CD4-positive, alpha-beta T cell (primary cell): ENCODE measurements at regions not wholly inside any gene's neighbourhood (a gene's known extent, or its start where the extent isn't known, plus 50 kb on each side); places are given as distances from the start of the nearest gene placed in this dataset.

Experiments
- ATAC-seq: fragments of 200-7000 bp; cut with Tn5 transposase; one replicate; pipeline ENCODE4 v1.10.0; 2022; ENCODE audit warnings: mild to moderate bottlenecking; ENCODE audit not compliant: poor library complexity
- CTCF ChIA-PET: fragments of 350-600 bp; sonication (Branson Sonifier 250); formaldehyde crosslinking; loops from one replicate; lab custom pipeline; 2021; ENCODE audit warnings: antibody characterized with exemption, inconsistent platforms; lab: Charles Lee
- POLR2A ChIA-PET: fragments of 350-600 bp; sonication (Branson Sonifier 250); formaldehyde crosslinking; loops from one replicate; lab custom pipeline; 2021; ENCODE audit warnings: antibody characterized with exemption, inconsistent platforms; lab: Charles Lee
- DNase-seq, 14 experiments: peaks; one replicate each; pipeline ENCODE4 v3.0.0-alpha.2; 2013 to 2020; ENCODE audit warnings: mixed read lengths in 2 of 14
- H3K27ac ChIP-seq, 2 donors: one replicate each; pipeline versions ENCODE4 v1.5.1 to v1.7.0; 2013; ENCODE audit warnings: low read length in 2 of 2, low read depth in 1 of 2, mild to moderate bottlenecking in 1 of 2
- H3K27me3 ChIP-seq, 2 experiments: 1 replicate in 1 of 2; 2 replicates in 1 of 2; pipeline versions ENCODE4 v1.6.1 to v1.7.0; 2013; ENCODE audit warnings: low read length in 2 of 2, control low read depth in 1 of 2, mild to moderate bottlenecking in 1 of 2, moderate library complexity in 1 of 2; ENCODE audit not compliant: insufficient read depth in 2 of 2, control insufficient read depth in 1 of 2
- H3K36me3 ChIP-seq: one replicate; pipeline ENCODE4 v1.6.1; 2013; ENCODE audit warnings: low read length, control low read depth; ENCODE audit not compliant: insufficient read depth
- H3K4me1 ChIP-seq: one replicate; pipeline ENCODE4 v1.6.1; 2013; ENCODE audit warnings: low read length, control low read depth; ENCODE audit not compliant: insufficient read depth
- H3K4me3 ChIP-seq: one replicate; pipeline ENCODE4 v1.5.1; 2013; ENCODE audit warnings: mild to moderate bottlenecking, low read length, moderate library complexity
- H3K9me3 ChIP-seq, 2 experiments: 1 replicate in 1 of 2; 2 replicates in 1 of 2; pipeline versions ENCODE4 v1.6.1 to v1.7.0; 2013; ENCODE audit warnings: low read length in 2 of 2, mild to moderate bottlenecking in 2 of 2, control low read depth in 1 of 2, moderate library complexity in 1 of 2; ENCODE audit not compliant: control insufficient read depth in 1 of 2, insufficient read depth in 1 of 2
- H3K27ac Mint-ChIP-seq: one replicate; pipeline ENCODE4 v1.8.0; 2020; ENCODE audit warnings: mixed read lengths
- H3K27me3 Mint-ChIP-seq: one replicate; pipeline ENCODE4 v1.8.0; 2021; ENCODE audit warnings: mixed read lengths
- H3K36me3 Mint-ChIP-seq: one replicate; pipeline ENCODE4 v1.8.0; 2021; ENCODE audit warnings: low read depth, mixed read lengths
- H3K4me1 Mint-ChIP-seq: one replicate; pipeline ENCODE4 v1.8.0; 2021; ENCODE audit warnings: low read depth, mixed read lengths
- H3K4me3 Mint-ChIP-seq: one replicate; pipeline ENCODE4 v1.8.0; 2020; ENCODE audit warnings: mild to moderate bottlenecking, mixed read lengths
- H3K9me3 Mint-ChIP-seq: one replicate; pipeline ENCODE4 v1.8.0; 2020; ENCODE audit warnings: mixed read lengths
- CTCF ChIP-seq: fragments of 200-600 bp; IDR thresholded peaks from one replicate; pipeline ENCODE4 v1.8.0; 2022; ENCODE audit warnings: antibody characterized with exemption, mild to moderate bottlenecking
- intact Hi-C, 2 experiments: fragments of 100-400 bp; cut with DNase I in 1 of 2; cut with micrococcal nuclease in 1 of 2; formaldehyde crosslinking; loops; one replicate each; pipeline versions ENCODE4 v1.15.1 to v1.9.0; 2023 to 2025; cut with DNase I, micrococcal nuclease

DNA sequence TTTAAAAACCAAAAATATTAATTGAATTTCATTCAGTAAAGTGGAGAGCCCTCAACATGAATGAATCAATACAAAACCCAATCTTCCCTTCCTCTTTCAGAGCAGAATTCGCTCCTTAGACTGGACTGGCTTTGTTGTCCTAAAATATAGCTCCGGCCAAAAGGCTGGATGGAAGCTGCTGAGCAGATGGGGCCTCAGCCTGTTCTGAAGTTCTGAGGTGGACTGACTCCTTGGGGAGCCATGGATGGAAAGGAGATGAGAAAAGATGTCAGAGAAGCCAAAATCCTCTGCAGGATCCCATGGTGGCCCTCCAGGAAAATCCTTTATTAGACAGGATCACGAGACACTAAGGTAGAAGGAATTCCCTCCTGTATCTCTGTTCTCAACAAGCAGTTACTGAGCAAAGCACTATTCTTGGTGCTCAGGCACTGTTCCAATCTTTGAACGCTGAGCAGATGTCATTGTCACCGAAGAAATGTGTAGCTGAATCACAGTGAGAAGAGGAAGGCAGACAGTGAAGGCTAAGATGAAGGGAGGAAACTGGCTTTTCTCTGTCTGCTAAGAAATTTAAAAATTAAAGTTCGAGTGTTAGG, 122.0 kb downstream of the SEMA6D start:
- Histone ChIP-seq H3K9me3 (no peaks in the 10 kb centered on the region), H3K4me1 (no peaks in the 10 kb centered on the region), H3K36me3 (no peaks in the 10 kb centered on the region), H3K27ac (no peak overlapping the region), H3K4me3 (no peak overlapping the region), H3K27me3 (no peaks in the 10 kb centered on the region)
- Mint-ChIP-seq H3K4me1 (no peaks in the 10 kb centered on the region), H3K9me3 (no peaks in the 10 kb centered on the region), H3K27me3 (no peaks in the 10 kb centered on the region), H3K36me3 (no peaks in the 10 kb centered on the region), H3K4me3 (no peak overlapping the region), H3K27ac (no peak overlapping the region)
- DNase-seq (no peak), ATAC-seq (no peak)
- intact Hi-C loops: no loop called here
- POLR2A ChIA-PET: no interaction called here
- TF ChIP-seq CTCF: no peak
- CTCF ChIA-PET: no interaction called here

GRCh38 chr15:47843124-47843663, 125.9 kb downstream of the SEMA6D start:
- no peak for ATAC-seq
- Mint-ChIP-seq H3K36me3 (no peaks in the 10 kb centered on the region), H3K9me3 (no peaks in the 10 kb centered on the region), H3K4me3 (no peak overlapping the region), H3K4me1 (no peaks in the 10 kb centered on the region), H3K27ac (no peak overlapping the region), H3K27me3 (no peaks in the 10 kb centered on the region)
- no peak overlapping the region for H3K27ac ChIP-seq
- DNase-seq: no peak
- no peaks in the 10 kb centered on the region for H3K27me3 ChIP-seq
- H3K36me3 ChIP-seq: no peaks in the 10 kb centered on the region
- no peak for TF ChIP-seq CTCF
- H3K4me1 ChIP-seq: no peaks in the 10 kb centered on the region
- no peaks in the 10 kb centered on the region for H3K9me3 ChIP-seq
- ChIA-PET CTCF (no interaction called here), POLR2A (no interaction called here)
- H3K4me3 ChIP-seq: no peak overlapping the region
- intact Hi-C loops: no loop called here

DNA sequence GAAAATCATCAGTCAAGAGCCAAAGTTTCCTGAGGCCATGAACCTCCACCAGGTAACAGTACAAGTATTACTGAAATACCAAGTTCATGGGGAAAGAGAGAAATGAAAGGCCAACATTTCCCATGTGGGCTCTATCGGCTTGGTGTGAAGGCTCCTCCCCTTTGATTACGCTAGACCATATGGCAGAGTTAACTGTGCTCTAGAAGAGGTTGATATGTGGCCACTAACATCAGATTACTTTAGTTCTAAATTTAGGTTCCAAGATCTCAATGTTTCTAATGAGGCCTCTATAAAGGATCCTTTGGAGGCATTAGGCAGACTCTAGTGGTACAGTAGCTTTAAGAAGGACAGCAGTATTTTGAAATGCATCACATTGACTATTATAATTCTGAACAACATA, 127.1 kb downstream of the SEMA6D start:
- no peak for DNase-seq
- Mint-ChIP-seq H3K9me3 (no peaks in the 10 kb centered on the region), H3K27ac (no peak overlapping the region), H3K4me3 (no peak overlapping the region), H3K4me1 (no peaks in the 10 kb centered on the region), H3K27me3 (no peaks in the 10 kb centered on the region), H3K36me3 (no peaks in the 10 kb centered on the region)
- H3K4me1 ChIP-seq: no peaks in the 10 kb centered on the region
- no peak for TF ChIP-seq CTCF
- no peak overlapping the region for H3K27ac ChIP-seq
- no peaks in the 10 kb centered on the region for H3K9me3 ChIP-seq
- intact Hi-C loops: no loop called here
- H3K4me3 ChIP-seq: no peak overlapping the region
- no peaks in the 10 kb centered on the region for H3K36me3 ChIP-seq
- ChIA-PET POLR2A (no interaction called here), CTCF (no interaction called here)
- no peaks in the 10 kb centered on the region for H3K27me3 ChIP-seq
- no peak for ATAC-seq
